ENCODE measurements at regions not wholly inside any gene's neighbourhood (a gene's known extent, or its start where the extent isn't known, plus 50 kb on each side); places are given as distances from the start of the nearest gene placed in this dataset.
A peak's percentile ranks its signal among the peaks of the same experiment; 100 is the strongest.

DNA sequence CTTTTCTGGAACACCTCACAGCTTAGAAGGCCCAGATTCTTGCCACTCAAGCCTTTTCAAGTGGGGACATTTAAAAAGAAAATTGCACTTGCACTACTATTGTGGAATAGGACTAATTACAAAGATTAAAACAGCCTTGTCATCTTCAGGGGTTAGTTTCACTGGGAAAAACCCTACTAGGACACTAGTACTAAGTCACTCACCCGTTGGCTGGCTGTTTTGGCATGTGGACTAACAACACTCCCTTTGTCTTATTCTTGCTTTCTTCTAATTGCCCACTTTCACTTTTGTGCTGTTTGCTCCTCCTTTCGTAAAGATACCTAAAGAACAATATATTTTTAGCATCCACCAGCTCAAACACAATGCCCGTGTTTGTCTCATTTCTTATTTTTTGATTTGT is 200.9 kb upstream of the MID1 start:
- no peak overlapping the region for H3K4me3 ChIP-seq (ENCODE audit: low read length)
- H3K9me3 ChIP-seq (ENCODE audit: control insufficient read depth, low read depth, low read length), result no peaks in the 10 kb centered on the region
- H3K27ac ChIP-seq (ENCODE audit: low read length), result no peak overlapping the region
- H3K9ac ChIP-seq (ENCODE audit: low read length), result no peak overlapping the region
- no peaks in the 10 kb centered on the region for H3K4me1 ChIP-seq (ENCODE audit: control insufficient read depth, low read depth, low read length)
- H3K27me3 ChIP-seq (ENCODE audit: control insufficient read depth, insufficient read depth, low read length), result no peaks in the 10 kb centered on the region
- no peaks in the 10 kb centered on the region for H3K36me3 ChIP-seq (ENCODE audit: control insufficient read depth, low read depth, low read length)

- Histone ChIP-seq H3K27ac (ENCODE audit: low read length) (no peak overlapping the region), H3K4me3 (ENCODE audit: low read length) (no peak overlapping the region), H3K27me3 (ENCODE audit: control insufficient read depth, insufficient read depth, low read length) (no peaks in the 10 kb centered on the region)
Measured at GRCh38 chrX:10828036-10828435, 207.7 kb upstream of the MID1 start.

DNA sequence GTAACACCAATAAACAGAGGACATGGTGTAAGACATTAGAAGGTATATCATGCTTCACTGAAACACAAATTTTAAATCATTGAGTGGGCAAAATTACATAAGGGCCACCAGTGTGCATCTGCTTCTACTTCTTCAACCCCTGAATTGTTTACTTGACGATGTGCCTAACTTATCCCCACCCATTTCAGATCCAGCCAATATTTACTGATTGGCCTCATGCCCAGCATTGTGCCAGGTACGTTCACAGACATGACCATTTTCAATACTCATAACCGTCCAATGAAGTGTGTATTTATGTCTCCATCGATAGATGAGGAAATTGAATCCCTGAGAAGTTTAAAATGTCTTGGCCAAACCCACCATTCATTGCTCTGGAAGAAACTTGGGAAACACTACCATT is 208.3 kb upstream of the MID1 start:
- H3K36me3 ChIP-seq (ENCODE audit: control insufficient read depth, low read depth, low read length), result no peaks in the 10 kb centered on the region
- no peak overlapping the region for H3K27ac ChIP-seq (ENCODE audit: low read length)
- no peak overlapping the region for H3K4me3 ChIP-seq (ENCODE audit: low read length)
- H3K27me3 ChIP-seq (ENCODE audit: control insufficient read depth, insufficient read depth, low read length), result no peaks in the 10 kb centered on the region
- H3K4me1 ChIP-seq (ENCODE audit: control insufficient read depth, low read depth, low read length), result peaks cover 10% of the 10 kb centered on the region
- H3K9me3 ChIP-seq (ENCODE audit: control insufficient read depth, low read depth, low read length), result no peaks in the 10 kb centered on the region
- no peak overlapping the region for H3K9ac ChIP-seq (ENCODE audit: low read length)

More at GRCh38 chrX:10828036-10828435, 207.7 kb upstream of the MID1 start:
- H3K9me3 ChIP-seq (ENCODE audit: control insufficient read depth, low read depth, low read length), result no peaks in the 10 kb centered on the region
- H3K4me1 ChIP-seq (ENCODE audit: control insufficient read depth, low read depth, low read length), result peaks cover 4% of the 10 kb centered on the region
- H3K9ac ChIP-seq (ENCODE audit: low read length), result no peak overlapping the region
- no peaks in the 10 kb centered on the region for H3K36me3 ChIP-seq (ENCODE audit: control insufficient read depth, low read depth, low read length)

DNA sequence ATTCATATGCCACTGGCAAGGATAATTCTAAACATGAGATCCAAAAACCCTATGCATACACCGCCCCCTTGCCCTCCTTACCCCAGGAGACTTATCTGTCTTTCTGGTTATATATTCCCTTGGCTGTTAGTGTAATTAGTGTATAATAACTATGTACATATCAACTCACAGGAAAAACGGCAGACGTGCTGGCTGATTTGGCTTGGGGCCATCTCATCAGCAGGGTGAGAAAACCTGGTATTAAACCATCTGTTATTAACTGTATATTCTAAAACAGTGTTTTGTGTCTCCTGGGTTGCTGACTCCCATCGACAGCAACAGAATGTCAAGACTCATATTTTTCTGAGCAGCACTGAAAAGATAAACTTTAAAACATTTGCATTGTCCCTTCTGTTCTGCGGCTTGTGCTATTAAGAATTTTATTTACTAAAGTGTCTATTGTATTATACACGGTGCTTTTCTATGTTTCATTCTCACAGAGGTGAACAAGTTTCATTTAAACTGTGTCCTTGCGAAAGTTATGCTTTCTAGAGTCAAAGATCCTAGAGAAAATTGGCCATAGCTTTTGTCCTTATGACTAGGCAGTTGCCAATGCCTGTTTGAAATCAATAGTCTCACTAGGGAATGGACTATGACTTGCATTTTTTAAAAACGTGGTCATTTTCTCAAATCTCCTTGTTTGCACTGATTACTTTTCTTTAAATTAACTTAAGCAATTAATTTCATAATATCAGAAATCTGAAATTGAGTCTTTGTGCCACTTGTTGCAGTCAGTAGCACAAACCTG is 211.5 kb upstream of the MID1 start:
- Histone ChIP-seq H3K4me3 (ENCODE audit: low read length) (no peak overlapping the region), H3K4me1 (ENCODE audit: control insufficient read depth, low read depth, low read length) (peaks cover 10% of the 10 kb centered on the region), H3K27me3 (ENCODE audit: control insufficient read depth, insufficient read depth, low read length) (no peaks in the 10 kb centered on the region), H3K27ac (ENCODE audit: low read length) (no peak overlapping the region), H3K9me3 (ENCODE audit: control insufficient read depth, low read depth, low read length) (no peaks in the 10 kb centered on the region), H3K36me3 (ENCODE audit: control insufficient read depth, low read depth, low read length) (no peaks in the 10 kb centered on the region), H3K9ac (ENCODE audit: low read length) (no peak overlapping the region)

- no peak overlapping the region for H3K27ac ChIP-seq (ENCODE audit: low read length)
- H3K9ac ChIP-seq (ENCODE audit: low read length), result no peak overlapping the region
- peak overlapping the region; percentile 10 for H3K4me3 ChIP-seq (ENCODE audit: low read length)
- no peaks in the 10 kb centered on the region for H3K27me3 ChIP-seq (ENCODE audit: control insufficient read depth, insufficient read depth, low read length)
- H3K9me3 ChIP-seq (ENCODE audit: control insufficient read depth, low read depth, low read length), result no peaks in the 10 kb centered on the region
- H3K4me1 ChIP-seq (ENCODE audit: control insufficient read depth, low read depth, low read length), result peaks cover 10% of the 10 kb centered on the region
- no peaks in the 10 kb centered on the region for H3K36me3 ChIP-seq (ENCODE audit: control insufficient read depth, low read depth, low read length)
Measured at GRCh38 chrX:10833299-10834169, 213.1 kb upstream of the MID1 start.

DNA sequence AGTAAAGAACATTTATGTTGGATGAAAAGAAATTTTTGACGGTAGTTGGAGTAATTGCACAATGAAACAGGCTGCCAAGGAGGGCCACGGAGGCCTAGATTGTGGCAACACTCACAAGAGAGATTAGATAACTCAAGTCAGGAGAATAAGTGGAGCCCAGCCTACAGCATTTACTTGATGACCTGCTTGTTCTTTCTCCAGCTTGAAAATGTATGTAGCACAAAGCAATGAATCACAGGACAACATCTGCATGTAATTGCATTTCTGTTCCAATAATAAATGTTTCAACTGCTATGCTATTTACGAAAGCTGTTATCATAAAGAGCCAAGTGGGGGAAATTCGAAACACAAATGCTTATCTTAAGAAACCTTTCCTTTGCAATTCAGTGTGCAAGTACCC is 221.2 kb upstream of the MID1 start:
- H3K9ac ChIP-seq (ENCODE audit: low read length), result no peak overlapping the region
- H3K9me3 ChIP-seq (ENCODE audit: control insufficient read depth, low read depth, low read length), result peaks cover 2% of the 10 kb centered on the region
- H3K4me1 ChIP-seq (ENCODE audit: control insufficient read depth, low read depth, low read length), result no peaks in the 10 kb centered on the region
- no peaks in the 10 kb centered on the region for H3K27me3 ChIP-seq (ENCODE audit: control insufficient read depth, insufficient read depth, low read length)
- H3K36me3 ChIP-seq (ENCODE audit: control insufficient read depth, low read depth, low read length), result no peaks in the 10 kb centered on the region
- no peak overlapping the region for H3K4me3 ChIP-seq (ENCODE audit: low read length)
- H3K27ac ChIP-seq (ENCODE audit: low read length), result no peak overlapping the region

DNA sequence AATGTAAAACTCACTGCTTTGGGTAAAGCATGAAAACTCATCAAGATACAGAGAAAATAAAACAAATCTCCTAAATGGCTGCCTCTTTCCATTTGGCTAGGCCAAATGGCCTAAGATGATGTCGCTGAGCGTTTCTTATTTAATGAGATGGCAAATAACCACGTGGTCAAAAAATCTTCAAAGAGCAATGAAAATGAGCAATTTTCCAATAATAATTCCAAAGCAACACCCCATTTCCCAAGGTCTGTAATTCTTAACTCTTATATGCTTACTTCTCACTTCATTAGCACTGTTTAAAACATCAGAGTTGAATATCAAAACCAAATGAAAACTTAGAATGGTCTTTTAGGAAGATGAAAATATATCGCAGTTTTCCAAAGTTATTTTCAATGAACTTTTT is 222.3 kb upstream of the MID1 start:
- Histone ChIP-seq H3K36me3 (ENCODE audit: control insufficient read depth, low read depth, low read length) (no peaks in the 10 kb centered on the region), H3K9me3 (ENCODE audit: control insufficient read depth, low read depth, low read length) (peaks cover 2% of the 10 kb centered on the region), H3K4me1 (ENCODE audit: control insufficient read depth, low read depth, low read length) (no peaks in the 10 kb centered on the region), H3K4me3 (ENCODE audit: low read length) (no peak overlapping the region), H3K27ac (ENCODE audit: low read length) (no peak overlapping the region), H3K27me3 (ENCODE audit: control insufficient read depth, insufficient read depth, low read length) (no peaks in the 10 kb centered on the region), H3K9ac (ENCODE audit: low read length) (no peak overlapping the region)

DNA sequence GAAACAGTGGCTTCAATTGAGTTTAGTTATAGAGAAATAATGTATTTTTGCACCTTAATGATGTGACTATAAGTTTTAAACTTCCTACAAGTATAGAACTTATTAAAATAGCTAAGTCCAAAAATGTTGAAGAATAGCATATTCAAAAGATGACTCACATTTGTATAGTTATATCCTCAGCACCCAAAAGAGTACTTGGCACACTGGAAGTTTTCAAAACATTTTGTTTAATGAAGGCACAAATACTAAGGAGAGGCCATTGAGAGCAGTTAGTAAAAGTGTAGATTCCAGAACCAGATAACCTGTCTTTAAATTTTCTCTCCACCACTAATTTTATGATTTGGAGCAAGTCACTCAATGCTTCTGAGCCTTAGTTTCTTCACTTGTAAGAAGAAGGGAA is 226.9 kb upstream of the MID1 start:
- no peaks in the 10 kb centered on the region for H3K36me3 ChIP-seq (ENCODE audit: control insufficient read depth, low read depth, low read length)
- H3K27ac ChIP-seq (ENCODE audit: low read length), result no peak overlapping the region
- H3K4me1 ChIP-seq (ENCODE audit: control insufficient read depth, low read depth, low read length), result no peaks in the 10 kb centered on the region
- no peak overlapping the region for H3K9ac ChIP-seq (ENCODE audit: low read length)
- no peak overlapping the region for H3K4me3 ChIP-seq (ENCODE audit: low read length)
- no peaks in the 10 kb centered on the region for H3K27me3 ChIP-seq (ENCODE audit: control insufficient read depth, insufficient read depth, low read length)
- no peaks in the 10 kb centered on the region for H3K9me3 ChIP-seq (ENCODE audit: control insufficient read depth, low read depth, low read length)

- Histone ChIP-seq H3K4me3 (ENCODE audit: low read length) (no peak overlapping the region), H3K27ac (ENCODE audit: low read length) (no peak overlapping the region), H3K36me3 (ENCODE audit: control insufficient read depth, low read depth, low read length) (no peaks in the 10 kb centered on the region), H3K9ac (ENCODE audit: low read length) (no peak overlapping the region), H3K4me1 (ENCODE audit: control insufficient read depth, low read depth, low read length) (no peaks in the 10 kb centered on the region), H3K9me3 (ENCODE audit: control insufficient read depth, low read depth, low read length) (no peaks in the 10 kb centered on the region), H3K27me3 (ENCODE audit: control insufficient read depth, insufficient read depth, low read length) (no peaks in the 10 kb centered on the region)
Measured at GRCh38 chrX:10851809-10852208, 231.4 kb upstream of the MID1 start.

GRCh38 chrX:10854594-10854993 is 234.2 kb upstream of the MID1 start:
- Histone ChIP-seq H3K9me3 (ENCODE audit: control insufficient read depth, low read depth, low read length) (no peaks in the 10 kb centered on the region), H3K4me1 (ENCODE audit: control insufficient read depth, low read depth, low read length) (no peaks in the 10 kb centered on the region), H3K27me3 (ENCODE audit: control insufficient read depth, insufficient read depth, low read length) (no peaks in the 10 kb centered on the region), H3K36me3 (ENCODE audit: control insufficient read depth, low read depth, low read length) (no peaks in the 10 kb centered on the region), H3K4me3 (ENCODE audit: low read length) (no peak overlapping the region), H3K27ac (ENCODE audit: low read length) (no peak overlapping the region), H3K9ac (ENCODE audit: low read length) (no peak overlapping the region)

DNA sequence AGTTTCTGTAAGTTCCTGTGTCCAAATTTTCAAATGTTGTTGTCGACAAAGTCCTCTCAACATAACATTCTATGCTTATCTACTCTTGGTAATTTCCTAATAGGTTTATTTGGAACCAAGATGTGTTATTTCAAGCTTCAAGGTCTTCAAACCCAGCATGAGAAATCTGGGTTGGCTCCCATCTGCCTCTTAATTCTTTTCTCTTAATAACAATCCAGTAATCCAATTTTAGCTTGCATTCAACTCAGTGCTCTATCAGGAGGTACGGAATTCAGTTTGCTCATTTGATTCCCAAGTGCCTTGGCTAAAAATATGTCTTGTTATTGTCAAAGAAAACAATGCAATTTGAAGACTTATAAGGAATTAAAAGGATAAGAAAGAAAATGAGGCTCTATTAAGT is 235.5 kb upstream of the MID1 start:
- no peak overlapping the region for H3K4me3 ChIP-seq (ENCODE audit: low read length)
- no peak overlapping the region for H3K27ac ChIP-seq (ENCODE audit: low read length)
- no peaks in the 10 kb centered on the region for H3K4me1 ChIP-seq (ENCODE audit: control insufficient read depth, low read depth, low read length)
- no peaks in the 10 kb centered on the region for H3K27me3 ChIP-seq (ENCODE audit: control insufficient read depth, insufficient read depth, low read length)
- H3K36me3 ChIP-seq (ENCODE audit: control insufficient read depth, low read depth, low read length), result no peaks in the 10 kb centered on the region
- H3K9me3 ChIP-seq (ENCODE audit: control insufficient read depth, low read depth, low read length), result no peaks in the 10 kb centered on the region
- H3K9ac ChIP-seq (ENCODE audit: low read length), result no peak overlapping the region

Measured in iPS-18a (cell line).